SK-N-SH treated with all-trans-retinoic acid at 6 μM for 48 hours (cell line): ENCODE measurements at regions not wholly inside any gene's neighbourhood (a gene's known extent, or its start where the extent isn't known, plus 50 kb on each side); places are given as distances from the start of the nearest gene placed in this dataset.

Experiments
- ATAC-seq: fragments of 200-7000 bp; cut with Tn5 transposase; 3 replicates; pipeline ENCODE4 v1.9.1; 2020; ENCODE audit warnings: mild to moderate bottlenecking, moderate library complexity
- ARNTL ChIP-seq: fragments of 450-650 bp; formaldehyde crosslinking; IDR thresholded peaks from 2 replicates; pipeline ENCODE4 v1.5.0; 2020; ENCODE audit warnings: low read depth, mild to moderate bottlenecking, moderate library complexity, borderline replicate concordance
- BACH2 ChIP-seq: fragments of 250-450 bp; sonication (Bioruptor Pico); IDR thresholded peaks from 2 replicates; pipeline ENCODE4 v1.9.0; 2021; ENCODE audit warnings: mild to moderate bottlenecking, borderline replicate concordance
- CREB5 ChIP-seq: fragments of 250-450 bp; sonication (Bioruptor Pico); IDR thresholded peaks from 2 replicates; pipeline ENCODE4 v1.5.1; 2020; ENCODE audit warnings: low read depth, mild to moderate bottlenecking, moderate library complexity
- CSDC2 ChIP-seq: fragments of 250-450 bp; sonication (Bioruptor Pico); IDR thresholded peaks from 2 replicates; pipeline ENCODE4 v1.5.0; 2020; ENCODE audit warnings: mild to moderate bottlenecking, moderate library complexity
- ESRRG ChIP-seq: fragments of 250-450 bp; sonication (Bioruptor Pico); IDR thresholded peaks from 2 replicates; pipeline ENCODE4 v1.6.1; 2021; ENCODE audit warnings: mild to moderate bottlenecking
- GLIS3 ChIP-seq: fragments of 250-450 bp; sonication (Bioruptor Pico); IDR thresholded peaks from 2 replicates; pipeline ENCODE4 v1.5.0; 2020; ENCODE audit warnings: mild to moderate bottlenecking, moderate library complexity
- ISL1 ChIP-seq: fragments of 250-450 bp; sonication (Bioruptor Pico); IDR thresholded peaks from 2 replicates; pipeline ENCODE4 v2.1.2; 2022; ENCODE audit warnings: mild to moderate bottlenecking, moderate library complexity
- OSR1 ChIP-seq: fragments of 250-450 bp; sonication (Bioruptor Pico); IDR thresholded peaks from 2 replicates; pipeline ENCODE4 v1.8.0; 2022; ENCODE audit warnings: moderate library complexity, mild to moderate bottlenecking, inconsistent platforms
- PATZ1 ChIP-seq: fragments of 250-450 bp; sonication (Bioruptor Pico); IDR thresholded peaks from 2 replicates; pipeline ENCODE4 v1.8.0; 2020; ENCODE audit warnings: mild to moderate bottlenecking, moderate library complexity, borderline replicate concordance
- PPARA ChIP-seq: fragments of 250-450 bp; sonication (Bioruptor Pico); IDR thresholded peaks from 2 replicates; pipeline ENCODE4 v1.5.0; 2020; ENCODE audit warnings: mild to moderate bottlenecking, borderline replicate concordance
- RARB ChIP-seq: fragments of 250-450 bp; sonication (Bioruptor Pico); IDR thresholded peaks from 2 replicates; pipeline ENCODE4 v1.8.0; 2021; ENCODE audit warnings: mild to moderate bottlenecking, moderate library complexity
- SNAI2 ChIP-seq: fragments of 250-450 bp; sonication (Bioruptor Pico); IDR thresholded peaks from 2 replicates; pipeline ENCODE4 v1.5.0; 2020; ENCODE audit warnings: mild to moderate bottlenecking, moderate library complexity
- TCF4 ChIP-seq: fragments of 250-450 bp; sonication (Bioruptor Pico); IDR thresholded peaks from 2 replicates; pipeline ENCODE4 v1.8.0; 2021; ENCODE audit warnings: mild to moderate bottlenecking, moderate library complexity, borderline replicate concordance
- TOX ChIP-seq: fragments of 250-450 bp; sonication (Bioruptor Pico); IDR thresholded peaks from 2 replicates; pipeline ENCODE4 v1.8.0; 2021; ENCODE audit warnings: mild to moderate bottlenecking, moderate library complexity, borderline replicate concordance
- TSHZ2 ChIP-seq: fragments of 250-450 bp; sonication (Bioruptor Pico); IDR thresholded peaks from 2 replicates; pipeline ENCODE4 v1.5.0; 2020; ENCODE audit warnings: mild to moderate bottlenecking, moderate library complexity
- ZC3H10 ChIP-seq: fragments of 250-450 bp; sonication (Bioruptor Pico); IDR thresholded peaks from 2 replicates; pipeline ENCODE4 v1.5.1; 2021; ENCODE audit warnings: mild to moderate bottlenecking, moderate library complexity
- ZFP3 ChIP-seq: fragments of 250-450 bp; sonication (Bioruptor Pico); IDR thresholded peaks from 2 replicates; pipeline ENCODE4 v1.5.0; 2020; ENCODE audit warnings: mild to moderate bottlenecking, moderate library complexity
- ZFP30 ChIP-seq: fragments of 450-650 bp; formaldehyde crosslinking; IDR thresholded peaks from 2 replicates; pipeline ENCODE4 v1.5.0; 2022; ENCODE audit warnings: mild to moderate bottlenecking, moderate library complexity
- ZNF565 ChIP-seq: fragments of 450-650 bp; formaldehyde crosslinking; conservative IDR thresholded peaks from 2 replicates; pipeline ENCODE4 v1.5.0; 2020; ENCODE audit warnings: low read depth, mild to moderate bottlenecking, moderate library complexity
- ZNF70 ChIP-seq: fragments of 450-650 bp; formaldehyde crosslinking; IDR thresholded peaks from 2 replicates; pipeline ENCODE4 v1.5.0; 2020; ENCODE audit warnings: mild to moderate bottlenecking, moderate library complexity
- ZNF8 ChIP-seq: fragments of 450-650 bp; formaldehyde crosslinking; IDR thresholded peaks from 2 replicates; pipeline ENCODE4 v1.5.0; 2020; ENCODE audit warnings: mild to moderate bottlenecking, moderate library complexity
- TF ChIP-seq, protein P1 (sequence below): fragments of 250-450 bp; sonication (Bioruptor Pico); IDR thresholded peaks from 2 replicates; pipeline ENCODE4 v1.5.1; 2021; ENCODE audit warnings: mild to moderate bottlenecking, moderate library complexity
- TF ChIP-seq, protein P2 (sequence below): fragments of 250-450 bp; sonication (Bioruptor Pico); IDR thresholded peaks from 2 replicates; pipeline ENCODE4 v1.8.0; 2021; ENCODE audit warnings: low read depth, mild to moderate bottlenecking, moderate library complexity, borderline replicate concordance

DNA sequence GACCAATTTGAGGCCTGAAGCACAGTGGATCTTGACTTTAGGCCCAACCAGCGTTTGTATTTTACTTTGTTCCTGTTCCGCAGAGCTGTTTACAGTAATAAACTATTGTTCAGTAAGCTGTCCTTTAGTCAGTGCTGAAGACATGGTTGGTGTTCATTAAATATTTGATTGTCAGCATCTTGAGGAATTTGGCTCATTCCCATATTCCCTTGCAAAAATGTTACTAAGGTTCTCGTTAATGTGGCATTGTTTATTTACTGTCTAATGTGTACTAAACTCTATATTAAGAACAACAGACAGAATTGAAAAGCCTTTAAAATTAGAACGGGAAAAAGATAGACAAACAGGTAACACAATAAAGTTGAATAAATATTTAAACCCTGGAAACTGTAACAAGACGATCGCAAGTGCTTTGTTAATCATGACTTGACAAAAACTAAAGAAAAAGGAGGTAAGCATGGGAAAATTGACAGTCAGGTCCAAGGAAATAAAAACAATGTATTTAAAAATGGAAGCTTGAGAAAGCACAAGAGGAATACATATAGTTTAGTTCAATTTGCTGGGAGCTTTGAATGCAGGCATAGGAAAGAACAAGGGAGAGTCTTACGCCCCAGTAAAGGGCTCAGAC is 1060.8 kb upstream of the CRIM1 start:
- ATAC-seq, result no peak
- TF ChIP-seq PATZ1 (CRISPR knock-in tag), result no peak
- no peak for TF ChIP-seq ARNTL (CRISPR knock-in tag)
- no peak for TF ChIP-seq ZNF70
- TF ChIP-seq ZNF565 (CRISPR knock-in tag), result no peak
- TF ChIP-seq CREB5 (CRISPR knock-in tag), result no peak
- no peak for TF ChIP-seq TCF4
- TF ChIP-seq BACH2 (CRISPR knock-in tag), result no peak
- TF ChIP-seq TOX (CRISPR knock-in tag), result no peak
- TF ChIP-seq GLIS3 (CRISPR knock-in tag), result no peak
- no peak for TF ChIP-seq ZFP30 (CRISPR knock-in tag)
- no peak for TF ChIP-seq PPARA (CRISPR knock-in tag)
- TF ChIP-seq, protein P1, sequence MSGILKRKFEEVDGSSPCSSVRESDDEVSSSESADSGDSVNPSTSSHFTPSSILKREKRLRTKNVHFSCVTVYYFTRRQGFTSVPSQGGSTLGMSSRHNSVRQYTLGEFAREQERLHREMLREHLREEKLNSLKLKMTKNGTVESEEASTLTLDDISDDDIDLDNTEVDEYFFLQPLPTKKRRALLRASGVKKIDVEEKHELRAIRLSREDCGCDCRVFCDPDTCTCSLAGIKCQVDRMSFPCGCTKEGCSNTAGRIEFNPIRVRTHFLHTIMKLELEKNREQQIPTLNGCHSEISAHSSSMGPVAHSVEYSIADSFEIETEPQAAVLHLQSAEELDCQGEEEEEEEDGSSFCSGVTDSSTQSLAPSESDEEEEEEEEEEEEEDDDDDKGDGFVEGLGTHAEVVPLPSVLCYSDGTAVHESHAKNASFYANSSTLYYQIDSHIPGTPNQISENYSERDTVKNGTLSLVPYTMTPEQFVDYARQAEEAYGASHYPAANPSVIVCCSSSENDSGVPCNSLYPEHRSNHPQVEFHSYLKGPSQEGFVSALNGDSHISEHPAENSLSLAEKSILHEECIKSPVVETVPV (CRISPR knock-in tag), result no peak
- no peak for TF ChIP-seq ZFP3 (CRISPR knock-in tag)
- TF ChIP-seq, protein P2, sequence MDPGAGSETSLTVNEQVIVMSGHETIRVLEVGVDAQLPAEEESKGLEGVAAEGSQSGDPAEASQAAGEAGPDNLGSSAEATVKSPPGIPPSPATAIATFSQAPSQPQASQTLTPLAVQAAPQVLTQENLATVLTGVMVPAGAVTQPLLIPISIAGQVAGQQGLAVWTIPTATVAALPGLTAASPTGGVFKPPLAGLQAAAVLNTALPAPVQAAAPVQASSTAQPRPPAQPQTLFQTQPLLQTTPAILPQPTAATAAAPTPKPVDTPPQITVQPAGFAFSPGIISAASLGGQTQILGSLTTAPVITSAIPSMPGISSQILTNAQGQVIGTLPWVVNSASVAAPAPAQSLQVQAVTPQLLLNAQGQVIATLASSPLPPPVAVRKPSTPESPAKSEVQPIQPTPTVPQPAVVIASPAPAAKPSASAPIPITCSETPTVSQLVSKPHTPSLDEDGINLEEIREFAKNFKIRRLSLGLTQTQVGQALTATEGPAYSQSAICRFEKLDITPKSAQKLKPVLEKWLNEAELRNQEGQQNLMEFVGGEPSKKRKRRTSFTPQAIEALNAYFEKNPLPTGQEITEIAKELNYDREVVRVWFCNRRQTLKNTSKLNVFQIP (CRISPR knock-in tag), result no peak
- no peak for TF ChIP-seq ISL1 (CRISPR knock-in tag)
- TF ChIP-seq ZNF8, result no peak
- no peak for TF ChIP-seq SNAI2 (CRISPR knock-in tag)

DNA sequence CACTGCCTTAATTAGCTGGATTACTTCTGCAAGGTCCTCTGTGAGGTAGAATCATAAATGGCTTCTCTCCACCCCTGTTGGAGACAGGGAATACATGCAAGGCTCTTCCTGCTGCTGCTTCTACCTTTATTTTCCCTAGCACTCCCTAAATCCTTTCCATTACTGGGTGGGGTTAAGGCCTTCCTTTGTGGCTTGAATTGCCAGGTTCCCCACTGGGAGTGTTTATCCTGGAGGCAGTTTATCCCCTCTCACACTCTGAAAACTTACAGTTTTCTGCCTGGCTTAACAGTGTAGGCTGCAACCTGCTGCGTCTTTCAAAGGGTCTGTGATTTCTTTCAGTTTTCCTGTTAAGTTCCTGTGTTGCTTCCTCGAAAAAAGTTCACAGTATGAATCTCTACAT is 1062.3 kb upstream of the CRIM1 start:
- ATAC-seq, result no peak
- TF ChIP-seq ZFP3 (CRISPR knock-in tag), result no peak
- no peak for TF ChIP-seq GLIS3 (CRISPR knock-in tag)
- TF ChIP-seq ISL1 (CRISPR knock-in tag), result no peak
- TF ChIP-seq, protein P1 (CRISPR knock-in tag), result no peak
- no peak for TF ChIP-seq RARB (CRISPR knock-in tag)
- TF ChIP-seq ZNF565 (CRISPR knock-in tag), result no peak
- no peak for TF ChIP-seq PATZ1 (CRISPR knock-in tag)
- no peak for TF ChIP-seq ZC3H10 (CRISPR knock-in tag)
- TF ChIP-seq BACH2 (CRISPR knock-in tag), result no peak
- TF ChIP-seq CSDC2 (CRISPR knock-in tag), result no peak
- TF ChIP-seq PPARA (CRISPR knock-in tag), result no peak
- no peak for TF ChIP-seq ARNTL (CRISPR knock-in tag)
- no peak for TF ChIP-seq TSHZ2
- no peak for TF ChIP-seq OSR1 (CRISPR knock-in tag)
- TF ChIP-seq ZNF70, result no peak
- no peak for TF ChIP-seq TOX (CRISPR knock-in tag)
- TF ChIP-seq CREB5 (CRISPR knock-in tag), result no peak
- no peak for TF ChIP-seq ESRRG
- TF ChIP-seq, all 23 proteins: peak for 0
